Breast epithelium (tissue), 3 donors: ENCODE measurements at regions not wholly inside any gene's neighbourhood (a gene's known extent, or its start where the extent isn't known, plus 50 kb on each side); places are given as distances from the start of the nearest gene placed in this dataset.

Experiments used
- POLR2A ChIP-seq: fragments of 450-650 bp; IDR thresholded peaks from one replicate; pipeline ENCODE4 v1.6.1; 2016; ENCODE audit warnings: antibody characterized with exemption, mild to moderate bottlenecking, moderate library complexity
- TF ChIP-seq, protein P1 (sequence below), 3 donors: fragments of 450-650 bp; IDR thresholded peaks; one replicate each; pipeline ENCODE4 v1.5.1; 2016 to 2017; ENCODE audit warnings: antibody characterized with exemption in 3 of 3, mild to moderate bottlenecking in 3 of 3, moderate library complexity in 3 of 3

DNA sequence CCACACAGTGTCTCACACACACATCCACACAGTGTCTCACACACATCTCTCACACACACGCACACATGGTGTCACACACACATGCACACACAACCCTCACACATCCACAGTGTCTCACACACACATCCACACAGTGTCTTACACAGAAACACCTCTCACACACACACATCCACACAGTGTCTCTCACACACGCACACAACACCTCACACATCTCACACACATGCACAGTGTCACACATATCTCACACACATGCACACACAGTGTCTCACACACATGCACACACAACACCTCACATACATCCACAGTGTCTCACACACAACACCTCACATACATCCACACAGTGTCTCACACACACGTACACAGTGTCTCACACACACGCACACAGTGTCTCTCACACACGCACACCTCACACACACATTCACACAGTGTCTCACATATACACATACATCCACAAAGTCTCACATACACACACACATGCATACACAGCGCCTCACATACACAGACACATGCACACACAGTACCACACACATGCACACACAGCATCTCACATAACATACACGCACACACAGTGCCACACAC, 473.9 kb upstream of the HS6ST1 start:
- TF ChIP-seq, protein P1, sequence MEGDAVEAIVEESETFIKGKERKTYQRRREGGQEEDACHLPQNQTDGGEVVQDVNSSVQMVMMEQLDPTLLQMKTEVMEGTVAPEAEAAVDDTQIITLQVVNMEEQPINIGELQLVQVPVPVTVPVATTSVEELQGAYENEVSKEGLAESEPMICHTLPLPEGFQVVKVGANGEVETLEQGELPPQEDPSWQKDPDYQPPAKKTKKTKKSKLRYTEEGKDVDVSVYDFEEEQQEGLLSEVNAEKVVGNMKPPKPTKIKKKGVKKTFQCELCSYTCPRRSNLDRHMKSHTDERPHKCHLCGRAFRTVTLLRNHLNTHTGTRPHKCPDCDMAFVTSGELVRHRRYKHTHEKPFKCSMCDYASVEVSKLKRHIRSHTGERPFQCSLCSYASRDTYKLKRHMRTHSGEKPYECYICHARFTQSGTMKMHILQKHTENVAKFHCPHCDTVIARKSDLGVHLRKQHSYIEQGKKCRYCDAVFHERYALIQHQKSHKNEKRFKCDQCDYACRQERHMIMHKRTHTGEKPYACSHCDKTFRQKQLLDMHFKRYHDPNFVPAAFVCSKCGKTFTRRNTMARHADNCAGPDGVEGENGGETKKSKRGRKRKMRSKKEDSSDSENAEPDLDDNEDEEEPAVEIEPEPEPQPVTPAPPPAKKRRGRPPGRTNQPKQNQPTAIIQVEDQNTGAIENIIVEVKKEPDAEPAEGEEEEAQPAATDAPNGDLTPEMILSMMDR (IDR thresholded peaks at IDR 0.05), result no peak
- no peak for TF ChIP-seq POLR2A
